Adrenal gland (tissue), 9 donors: ENCODE measurements at regions not wholly inside any gene's neighbourhood (a gene's known extent, or its start where the extent isn't known, plus 50 kb on each side); places are given as distances from the start of the nearest gene placed in this dataset.

Experiments
- DNase-seq, 7 donors: peaks; one replicate each; pipeline ENCODE4 v3.0.0-alpha.2; 2019 to 2020
- H3K27ac ChIP-seq, 5 donors: fragments of 200-600 bp; sonication (generic) in 4 of 5; 1 replicate in 3 of 5; 2 replicates in 2 of 5; pipeline versions ENCODE4 v1.5.1 to v1.8.0; 2016 to 2020; ENCODE audit warnings: mild to moderate bottlenecking in 1 of 5
- H3K27me3 ChIP-seq: fragments of 200-600 bp; 2 replicates; pipeline ENCODE4 v1.8.0; 2021
- H3K36me3 ChIP-seq, 2 donors: fragments of 200-600 bp; replicated peaks in 1 of 2; 1 replicate in 1 of 2; 2 replicates in 1 of 2; pipeline versions ENCODE4 v1.5.1 to v1.8.0; 2018 to 2022
- H3K4me1 ChIP-seq, 2 donors: fragments of 200-600 bp; replicated peaks in 1 of 2; 1 replicate in 1 of 2; 2 replicates in 1 of 2; pipeline versions ENCODE4 v1.5.1 to v1.8.0; 2018 to 2021
- H3K4me3 ChIP-seq, 4 donors: fragments of 200-600 bp; sonication (generic) in 3 of 4; one replicate each; pipeline ENCODE4 v1.5.1; 2016 to 2018
- H3K9me3 ChIP-seq, 3 donors: fragments of 200-600 bp; sonication (generic) in 1 of 3; replicated peaks in 1 of 3; 1 replicate in 2 of 3; 2 replicates in 1 of 3; pipeline versions ENCODE4 v1.5.1 to v1.8.0; 2016 to 2021
- POLR2A ChIP-seq, 2 donors: fragments of 450-650 bp; IDR thresholded peaks; one replicate each; pipeline ENCODE4 v1.6.1; 2017; ENCODE audit warnings: antibody characterized with exemption in 2 of 2, mild to moderate bottlenecking in 2 of 2, moderate library complexity in 1 of 2
- WGBS, 4 donors: extraction: QIAGEN DNeasy Blood & Tissue Kit in 2 of 4; methylation state at CpG; one replicate each; pipeline versions ENCODE4 v1.1.5 to v1.1.7; 2013 to 2017; 5-methylcytosine and 5-hydroxymethylcytosine counted together
- intact Hi-C, 2 donors: fragments of 100-400 bp; cut with DNase I; formaldehyde crosslinking; loops; one replicate each; pipeline versions ENCODE4 v1.14.1 to v1.15.0; 2022 to 2023
- TF ChIP-seq, protein P1 (sequence below), 6 experiments: fragments of 450-650 bp in 4 of 6; fragments of 200-600 bp in 2 of 6; sonication (generic) in 1 of 6; IDR thresholded peaks; 1 replicate in 5 of 6; 2 replicates in 1 of 6; pipeline versions ENCODE4 v1.5.1 to v1.8.0; 2016 to 2021; ENCODE audit warnings: antibody characterized with exemption in 6 of 6, mild to moderate bottlenecking in 2 of 6, moderate library complexity in 1 of 6
- donor health status: healthy with polysubstance abuse.
- donor health status: Bipolar disorder and iron deficiency.
- donor health status: DM: yes; HTN: yes; CAD: no.
- donor health status: DM: no; HTN: no; CAD: no.
- donor health status: DM: no; HTN: no; CAD: no.

DNA sequence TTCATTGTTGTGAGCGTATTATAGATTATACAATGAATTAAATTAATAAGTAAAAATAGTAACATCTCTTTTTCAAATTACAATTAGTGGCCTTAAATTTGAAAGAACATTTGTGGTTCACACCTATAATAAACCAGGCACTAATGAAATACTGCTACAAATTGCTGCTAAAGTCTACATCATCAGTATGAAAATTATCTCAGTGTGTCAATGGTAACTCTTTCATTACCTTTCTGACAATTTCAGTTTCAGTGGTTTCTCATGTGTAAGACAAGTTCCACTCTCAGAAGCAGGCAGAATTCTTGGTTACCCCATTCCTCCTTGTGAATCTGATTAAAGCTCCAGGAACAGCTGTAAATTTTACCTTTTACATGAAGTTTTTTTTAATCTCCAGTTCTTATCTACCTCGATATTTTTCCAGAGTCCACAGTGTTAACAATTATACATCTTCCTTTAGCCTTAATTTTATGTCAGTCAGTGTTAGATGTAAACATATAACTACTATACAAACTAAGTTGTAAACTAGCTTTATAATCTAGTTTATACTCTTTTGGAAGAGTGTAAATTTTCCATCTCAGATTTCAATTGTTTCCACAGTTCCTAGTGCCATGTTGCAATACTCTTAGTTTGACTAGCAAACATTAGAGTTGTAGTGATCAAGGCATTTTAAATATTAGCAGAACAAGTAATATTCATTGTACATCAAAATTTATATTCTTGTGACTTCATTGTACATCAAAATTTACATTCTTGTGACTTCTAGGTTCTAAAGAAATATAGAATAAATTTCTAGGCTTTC is 1038.4 kb downstream of the EPHA7 start:
- H3K4me3 ChIP-seq = no peak overlapping the region
- H3K27me3 ChIP-seq = no peaks in the 10 kb centered on the region
- intact Hi-C loops = no loop called here
- no peaks in the 10 kb centered on the region for H3K9me3 ChIP-seq
- DNase-seq = no peak
- H3K36me3 ChIP-seq = no peaks in the 10 kb centered on the region
- H3K27ac ChIP-seq = no peak overlapping the region
- TF ChIP-seq, protein P1, sequence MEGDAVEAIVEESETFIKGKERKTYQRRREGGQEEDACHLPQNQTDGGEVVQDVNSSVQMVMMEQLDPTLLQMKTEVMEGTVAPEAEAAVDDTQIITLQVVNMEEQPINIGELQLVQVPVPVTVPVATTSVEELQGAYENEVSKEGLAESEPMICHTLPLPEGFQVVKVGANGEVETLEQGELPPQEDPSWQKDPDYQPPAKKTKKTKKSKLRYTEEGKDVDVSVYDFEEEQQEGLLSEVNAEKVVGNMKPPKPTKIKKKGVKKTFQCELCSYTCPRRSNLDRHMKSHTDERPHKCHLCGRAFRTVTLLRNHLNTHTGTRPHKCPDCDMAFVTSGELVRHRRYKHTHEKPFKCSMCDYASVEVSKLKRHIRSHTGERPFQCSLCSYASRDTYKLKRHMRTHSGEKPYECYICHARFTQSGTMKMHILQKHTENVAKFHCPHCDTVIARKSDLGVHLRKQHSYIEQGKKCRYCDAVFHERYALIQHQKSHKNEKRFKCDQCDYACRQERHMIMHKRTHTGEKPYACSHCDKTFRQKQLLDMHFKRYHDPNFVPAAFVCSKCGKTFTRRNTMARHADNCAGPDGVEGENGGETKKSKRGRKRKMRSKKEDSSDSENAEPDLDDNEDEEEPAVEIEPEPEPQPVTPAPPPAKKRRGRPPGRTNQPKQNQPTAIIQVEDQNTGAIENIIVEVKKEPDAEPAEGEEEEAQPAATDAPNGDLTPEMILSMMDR (IDR thresholded peaks at IDR 0.05) = no peak
- no peak for TF ChIP-seq POLR2A (IDR thresholded peaks at IDR 0.05)
- H3K4me1 ChIP-seq = no peaks in the 10 kb centered on the region
- WGBS, 4 donors = 76 to 83% (median 79%) methylated on average over 2 of the region's 2 CpGs

DNA sequence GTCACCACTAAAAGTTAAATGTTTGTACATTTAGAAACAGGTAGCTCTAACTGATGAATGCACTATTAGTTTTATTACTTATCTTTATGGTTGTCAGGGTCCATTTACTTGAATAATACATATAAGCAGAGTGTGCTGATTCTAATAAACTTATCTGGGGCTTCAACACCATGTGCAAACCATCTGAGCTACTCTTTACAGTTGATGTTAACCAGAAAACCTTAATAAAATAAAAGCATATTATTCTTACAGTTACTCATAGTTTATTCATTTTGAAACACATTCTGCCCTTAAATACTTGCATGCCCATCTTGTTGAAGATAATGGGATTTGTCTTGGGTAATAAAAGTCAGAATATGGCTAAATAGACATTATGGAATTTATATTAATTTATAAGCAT is 1042.2 kb downstream of the EPHA7 start:
- H3K27me3 ChIP-seq = no peaks in the 10 kb centered on the region
- no peak overlapping the region for H3K27ac ChIP-seq
- H3K4me3 ChIP-seq = no peak overlapping the region
- no peaks in the 10 kb centered on the region for H3K36me3 ChIP-seq
- no peaks in the 10 kb centered on the region for H3K4me1 ChIP-seq
- TF ChIP-seq, protein P1 (IDR thresholded peaks at IDR 0.05) = no peak
- TF ChIP-seq POLR2A (IDR thresholded peaks at IDR 0.05) = no peak
- no peak for DNase-seq
- H3K9me3 ChIP-seq = no peaks in the 10 kb centered on the region
- intact Hi-C loops = loop anchor here in 1 of 2 donors (10.0 kb wide), 1 partner anchor 1278 kb away; no protein-coding TSS in a partner anchor

DNA sequence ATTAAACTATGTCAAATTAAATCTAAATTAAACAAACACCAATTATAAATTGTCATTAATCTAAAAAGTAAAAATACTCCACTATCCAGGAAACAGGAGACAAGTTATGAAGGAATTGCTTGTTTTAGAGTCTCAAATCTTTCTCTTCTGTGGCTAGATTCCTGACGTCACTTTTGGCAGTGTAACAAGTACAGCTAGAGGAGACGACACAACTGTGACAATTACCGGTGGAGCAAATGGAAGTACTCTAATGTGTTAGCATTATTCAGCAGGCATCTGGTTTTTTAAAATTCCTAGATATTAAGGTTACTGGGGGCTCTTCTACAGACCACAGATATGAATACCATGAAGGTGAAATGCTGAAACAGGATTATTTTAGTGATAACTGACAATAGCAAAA is 1042.7 kb downstream of the EPHA7 start:
- TF ChIP-seq POLR2A (IDR thresholded peaks at IDR 0.05) = no peak
- TF ChIP-seq, protein P1 (IDR thresholded peaks at IDR 0.05) = no peak
- intact Hi-C loops = loop anchor here in 1 of 2 donors (10.0 kb wide), 1 partner anchor 1278 kb away; no protein-coding TSS in a partner anchor

DNA sequence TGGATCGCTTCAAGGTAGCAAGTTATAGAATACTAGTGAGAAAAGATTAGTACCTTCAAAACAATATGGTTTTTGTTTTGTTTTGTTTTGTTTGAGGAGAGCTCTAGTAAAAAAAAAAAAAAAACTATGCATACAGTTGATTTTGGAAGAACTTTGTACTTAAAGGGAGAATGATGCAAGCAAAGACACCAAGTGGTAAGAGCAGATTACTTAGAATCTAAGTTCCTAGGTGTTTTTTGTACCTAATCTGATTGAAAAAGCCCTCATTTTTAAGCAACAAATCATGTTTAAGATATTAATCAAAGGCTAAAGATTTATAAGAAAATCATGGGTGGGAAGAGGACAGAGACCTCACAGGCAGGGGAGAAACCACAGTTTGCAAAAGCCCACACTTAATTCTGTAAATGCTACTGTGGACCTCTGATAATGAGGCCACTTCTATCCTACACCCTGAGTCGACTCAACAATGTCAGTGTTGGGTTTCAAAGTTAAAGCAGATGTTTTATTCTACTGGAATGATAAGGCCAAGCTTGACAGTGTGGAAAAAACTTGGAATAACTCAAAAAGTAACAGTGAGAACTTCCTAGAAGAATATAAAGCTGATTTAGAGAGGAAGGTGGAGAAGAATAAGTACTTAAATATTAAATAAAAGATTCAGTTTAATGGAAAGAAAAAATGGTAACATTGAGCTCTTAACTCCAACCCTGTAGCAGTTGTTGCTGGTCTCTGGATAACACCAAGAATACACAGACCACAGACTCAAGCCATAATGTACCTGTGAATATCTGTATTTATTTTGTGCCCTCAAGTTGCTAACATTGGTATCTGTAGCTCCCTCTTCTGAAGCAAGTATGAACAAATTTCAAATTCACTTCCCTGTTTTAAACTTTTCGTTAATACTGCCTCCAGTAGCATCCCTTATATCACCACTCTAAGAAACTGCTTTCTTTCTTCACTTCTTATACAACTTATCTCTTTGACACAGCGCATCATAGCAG is 1047.8 kb downstream of the EPHA7 start:
- DNase-seq = no peak
- TF ChIP-seq, protein P1 (IDR thresholded peaks at IDR 0.05) = no peak
- no peak for TF ChIP-seq POLR2A (IDR thresholded peaks at IDR 0.05)
- Histone ChIP-seq H3K4me3 (no peak overlapping the region), H3K4me1 (no peaks in the 10 kb centered on the region), H3K36me3 (no peaks in the 10 kb centered on the region), H3K27ac (no peak overlapping the region), H3K9me3 (no peaks in the 10 kb centered on the region), H3K27me3 (no peaks in the 10 kb centered on the region)
- WGBS, 4 donors = 69 to 84% (median 75%) methylated on average over 4 of the region's 4 CpGs
- intact Hi-C loops = loop anchor here in 1 of 2 donors (10.0 kb wide), 1 partner anchor 1283 kb away; no protein-coding TSS in a partner anchor

More for the DNA sequence above, 1042.7 kb downstream of the EPHA7 start:
- H3K9me3 ChIP-seq = no peaks in the 10 kb centered on the region
- no peak for DNase-seq
- no peak overlapping the region for H3K4me3 ChIP-seq
- no peaks in the 10 kb centered on the region for H3K36me3 ChIP-seq
- H3K27me3 ChIP-seq = no peaks in the 10 kb centered on the region
- no peaks in the 10 kb centered on the region for H3K4me1 ChIP-seq
- no peak overlapping the region for H3K27ac ChIP-seq
- WGBS, 4 donors = 27 to 50% (median 41%) methylated on average over 3 of the region's 3 CpGs
